Right lobe of liver (tissue), 6 donors: ENCODE measurements at regions not wholly inside any gene's neighbourhood (a gene's known extent, or its start where the extent isn't known, plus 50 kb on each side); places are given as distances from the start of the nearest gene placed in this dataset.
"Not testable (repeated sequence)": the region's sequence is repeated elsewhere in the genome, so short reads cannot be mapped to it uniquely, and the experiment has no call there.

Experiments used
- ATAC-seq, 4 donors: fragments of 200-7000 bp; cut with Tn5 transposase; one replicate each; pipeline ENCODE4 v1.9.1; 2020; ENCODE audit warnings: mild to moderate bottlenecking in 4 of 4, moderate library complexity in 4 of 4
- DNase-seq, 3 donors: peaks; one replicate each; pipeline ENCODE4 v3.0.0-alpha.2; 2020
- H3K27ac ChIP-seq, 3 donors: fragments of 200-600 bp; one replicate each; pipeline ENCODE4 v1.8.0; 2022
- H3K27me3 ChIP-seq, 2 donors: fragments of 200-600 bp; one replicate each; pipeline ENCODE4 v1.8.0; 2022
- H3K36me3 ChIP-seq, 4 donors: fragments of 200-600 bp; sonication (generic) in 1 of 4; one replicate each; pipeline versions ENCODE4 v1.5.1 to v1.8.0; 2017 to 2022; ENCODE audit warnings: control low read depth in 1 of 4
- H3K4me1 ChIP-seq, 4 donors: fragments of 200-600 bp; sonication (generic) in 1 of 4; one replicate each; pipeline versions ENCODE4 v1.5.1 to v1.8.0; 2017 to 2022; ENCODE audit warnings: control low read depth in 1 of 4
- H3K4me3 ChIP-seq, 3 donors: fragments of 200-600 bp; one replicate each; pipeline ENCODE4 v1.8.0; 2022
- H3K9me3 ChIP-seq, 4 donors: fragments of 200-600 bp; sonication (generic) in 1 of 4; one replicate each; pipeline versions ENCODE4 v1.5.1 to v1.8.0; 2017 to 2022; ENCODE audit warnings: control low read depth in 1 of 4
- POLR2A ChIP-seq: fragments of 450-650 bp; IDR thresholded peaks from one replicate; pipeline ENCODE4 v1.6.1; 2017; ENCODE audit warnings: antibody characterized with exemption, mild to moderate bottlenecking
- WGBS: methylation state at CpG from one replicate; pipeline ENCODE4 v1.1.6; 2018; ENCODE audit warnings: low coverage, low lambda C conversion rate; ENCODE audit not compliant: insufficient coverage; ENCODE audit errors: missing lambda C conversion rate; 5-methylcytosine and 5-hydroxymethylcytosine counted together
- intact Hi-C, 2 donors: fragments of 100-400 bp; cut with DNase I; formaldehyde crosslinking; loops; one replicate each; pipeline versions ENCODE4 v1.11.2 to v1.14.1; 2022
- TF ChIP-seq, protein P1 (sequence below), 4 donors: fragments of 200-600 bp in 3 of 4; fragments of 450-650 bp in 1 of 4; IDR thresholded peaks; one replicate each; pipeline versions ENCODE4 v1.5.1 to v1.8.0; 2016 to 2022; ENCODE audit warnings: antibody characterized with exemption in 4 of 4, mild to moderate bottlenecking in 2 of 4
- donor health status: DM: no; HTN: yes; CAD: no.
- donor health status: DM: no; HTN: no; CAD: no.
- donor health status: DM: no; HTN: no; CAD: no.
- donor health status: DM: no; HTN: yes; CAD: no.
- donor health status: DM: no; HTN: yes; CAD: no.

DNA sequence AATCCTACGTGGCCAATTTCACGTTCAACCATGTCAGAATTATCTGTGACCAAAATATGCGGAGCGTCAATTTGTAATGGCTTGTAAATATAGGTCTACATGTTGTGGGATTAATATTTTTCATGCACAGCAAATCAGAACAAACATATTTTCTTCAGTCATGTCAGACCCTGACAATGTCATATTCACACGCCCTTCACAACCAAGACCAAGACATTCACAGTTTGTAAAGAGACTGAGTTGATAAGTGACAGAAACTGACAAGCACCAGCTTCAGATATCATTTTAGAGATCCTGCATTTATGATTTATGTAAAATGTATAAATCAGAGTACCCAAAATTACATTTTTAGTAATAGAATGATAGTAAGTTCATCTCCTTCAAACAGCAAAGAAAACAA is 57.3 kb upstream of the NOVA1 start:
- TF ChIP-seq, protein P1, sequence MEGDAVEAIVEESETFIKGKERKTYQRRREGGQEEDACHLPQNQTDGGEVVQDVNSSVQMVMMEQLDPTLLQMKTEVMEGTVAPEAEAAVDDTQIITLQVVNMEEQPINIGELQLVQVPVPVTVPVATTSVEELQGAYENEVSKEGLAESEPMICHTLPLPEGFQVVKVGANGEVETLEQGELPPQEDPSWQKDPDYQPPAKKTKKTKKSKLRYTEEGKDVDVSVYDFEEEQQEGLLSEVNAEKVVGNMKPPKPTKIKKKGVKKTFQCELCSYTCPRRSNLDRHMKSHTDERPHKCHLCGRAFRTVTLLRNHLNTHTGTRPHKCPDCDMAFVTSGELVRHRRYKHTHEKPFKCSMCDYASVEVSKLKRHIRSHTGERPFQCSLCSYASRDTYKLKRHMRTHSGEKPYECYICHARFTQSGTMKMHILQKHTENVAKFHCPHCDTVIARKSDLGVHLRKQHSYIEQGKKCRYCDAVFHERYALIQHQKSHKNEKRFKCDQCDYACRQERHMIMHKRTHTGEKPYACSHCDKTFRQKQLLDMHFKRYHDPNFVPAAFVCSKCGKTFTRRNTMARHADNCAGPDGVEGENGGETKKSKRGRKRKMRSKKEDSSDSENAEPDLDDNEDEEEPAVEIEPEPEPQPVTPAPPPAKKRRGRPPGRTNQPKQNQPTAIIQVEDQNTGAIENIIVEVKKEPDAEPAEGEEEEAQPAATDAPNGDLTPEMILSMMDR (IDR thresholded peaks at IDR 0.05) = no peak
- TF ChIP-seq POLR2A = no peak
- no peak overlapping the region for H3K4me3 ChIP-seq
- H3K9me3 ChIP-seq = no peaks in the 10 kb centered on the region
- intact Hi-C loops = no loop called here
- H3K36me3 ChIP-seq = no peaks in the 10 kb centered on the region
- ATAC-seq (no peak), DNase-seq (no peak)
- no peaks in the 10 kb centered on the region for H3K4me1 ChIP-seq
- WGBS = 71% methylated on average over 5 of the region's 5 CpGs
- H3K27me3 ChIP-seq = no peaks in the 10 kb centered on the region
- no peak overlapping the region for H3K27ac ChIP-seq

GRCh38 chr14:26663506-26663905 is 65.7 kb upstream of the NOVA1 start:
- intact Hi-C loops = no loop called here
- Histone ChIP-seq H3K27me3 (no peaks in the 10 kb centered on the region), H3K36me3 (no peaks in the 10 kb centered on the region), H3K4me3 (no peak overlapping the region), H3K27ac (no peak overlapping the region), H3K4me1 (no peaks in the 10 kb centered on the region), H3K9me3 (no peaks in the 10 kb centered on the region)
- WGBS = 36% methylated on average over 1 of the region's 1 CpG
- DNase-seq (no peak), ATAC-seq (no peak)
- TF ChIP-seq, protein P1 (IDR thresholded peaks at IDR 0.05) = no peak
- no peak for TF ChIP-seq POLR2A

DNA sequence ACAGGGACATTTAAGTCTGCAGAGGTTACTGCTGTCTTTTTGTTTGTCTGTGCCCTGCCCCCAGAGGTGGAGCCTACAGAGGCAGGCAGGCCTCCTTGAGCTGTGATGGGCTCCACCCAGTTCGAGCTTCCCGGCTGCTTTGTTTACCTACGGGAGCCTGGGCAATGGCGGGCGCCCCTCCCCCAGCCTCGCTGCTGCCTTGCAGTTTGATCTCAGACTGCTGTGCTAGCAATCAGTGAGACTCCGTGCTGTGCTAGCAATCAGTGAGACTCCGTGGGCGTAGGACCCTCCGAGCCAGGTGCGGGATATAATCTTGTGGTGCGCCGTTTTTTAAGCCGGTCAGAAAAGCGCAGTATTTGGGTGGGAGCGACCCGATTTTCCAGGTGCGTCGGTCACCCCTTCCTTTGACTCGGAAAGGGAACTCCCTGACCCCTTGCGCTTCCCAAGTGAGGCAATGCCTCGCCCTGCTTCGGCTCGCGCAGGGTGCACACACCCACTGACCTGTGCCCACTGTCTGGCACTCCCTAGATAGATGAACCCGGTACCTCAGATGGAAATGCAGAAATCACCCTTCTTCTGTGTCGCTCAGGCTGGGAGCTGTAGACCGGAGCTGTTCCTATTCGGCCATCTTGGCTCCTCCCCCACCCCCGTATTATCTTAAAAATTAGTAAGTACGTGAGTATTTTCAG is 81.0 kb upstream of the NOVA1 start:
- WGBS = 67% methylated on average over 12 of the region's 31 CpGs
- H3K27me3 ChIP-seq, H3K4me1 ChIP-seq, H3K9me3 ChIP-seq, DNase-seq, H3K27ac ChIP-seq, H3K36me3 ChIP-seq, H3K4me3 ChIP-seq, intact Hi-C loops, ATAC-seq: not testable (repeated sequence)

GRCh38 chr14:26685401-26685800 is 87.6 kb upstream of the NOVA1 start:
- ATAC-seq = no peak
- H3K9me3 ChIP-seq = no peaks in the 10 kb centered on the region
- H3K36me3 ChIP-seq = no peaks in the 10 kb centered on the region
- 100% methylated on average over 1 of the region's 1 CpG for WGBS
- no peaks in the 10 kb centered on the region for H3K27me3 ChIP-seq
- DNase-seq = no peak
- TF ChIP-seq, protein P1 (IDR thresholded peaks at IDR 0.05) = no peak
- TF ChIP-seq POLR2A = no peak
- H3K27ac ChIP-seq = no peak overlapping the region
- intact Hi-C loops = no loop called here
- no peaks in the 10 kb centered on the region for H3K4me1 ChIP-seq
- no peak overlapping the region for H3K4me3 ChIP-seq

- Histone ChIP-seq H3K9me3 (no peaks in the 10 kb centered on the region), H3K27ac (no peak overlapping the region), H3K4me3 (no peak overlapping the region), H3K27me3 (no peaks in the 10 kb centered on the region), H3K4me1 (no peaks in the 10 kb centered on the region), H3K36me3 (no peaks in the 10 kb centered on the region)
- 100% methylated on average over 1 of the region's 2 CpGs for WGBS
- DNase-seq (no peak), ATAC-seq (no peak)
- TF ChIP-seq POLR2A = no peak
- TF ChIP-seq, protein P1 (IDR thresholded peaks at IDR 0.05) = no peak
- intact Hi-C loops = no loop called here
Observed at GRCh38 chr14:26687301-26687837, 89.5 kb upstream of the NOVA1 start.
